ENCODE measurements at regions not wholly inside any gene's neighbourhood (a gene's known extent, or its start where the extent isn't known, plus 50 kb on each side); places are given as distances from the start of the nearest gene placed in this dataset.
"Not testable (repeated sequence)": the region's sequence is repeated elsewhere in the genome, so short reads cannot be mapped to it uniquely, and the experiment has no call there.

DNA sequence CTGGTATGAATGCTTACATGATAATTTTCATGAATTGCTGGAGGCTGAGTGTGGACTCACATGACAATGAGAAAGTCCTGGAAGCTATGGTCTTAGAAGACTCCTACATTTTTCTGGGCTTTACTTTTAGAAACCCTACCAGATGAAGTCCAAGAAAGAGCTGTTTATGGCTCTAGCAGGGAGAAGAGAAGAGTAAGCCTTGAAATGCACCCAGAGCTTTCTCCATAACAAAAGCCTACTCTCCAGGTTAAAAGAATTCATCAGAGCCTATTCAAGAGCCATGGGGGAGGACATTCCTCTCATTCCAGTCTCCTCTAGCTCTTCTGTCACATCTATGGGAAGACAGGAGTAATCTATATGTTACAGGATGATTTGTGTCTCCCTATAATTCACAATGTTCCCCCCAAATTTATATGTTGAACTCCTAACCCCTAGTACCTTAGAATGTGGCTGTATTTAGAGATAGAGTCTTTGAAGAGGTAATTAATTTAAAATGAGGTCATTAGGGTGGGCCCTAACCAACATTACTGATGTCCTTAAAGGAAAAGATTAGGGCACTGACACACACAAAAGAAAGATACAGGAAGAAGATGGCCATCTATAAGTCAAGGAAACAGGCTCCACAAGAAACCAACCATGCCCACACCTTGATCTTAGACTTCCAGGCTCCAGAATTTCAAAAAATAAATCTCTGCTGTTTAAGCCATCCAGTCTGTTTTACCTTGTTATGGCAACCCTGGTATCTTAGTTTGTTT lies 193.8 kb upstream of the PTER start:
- FAIRE-seq, result no peak

DNA sequence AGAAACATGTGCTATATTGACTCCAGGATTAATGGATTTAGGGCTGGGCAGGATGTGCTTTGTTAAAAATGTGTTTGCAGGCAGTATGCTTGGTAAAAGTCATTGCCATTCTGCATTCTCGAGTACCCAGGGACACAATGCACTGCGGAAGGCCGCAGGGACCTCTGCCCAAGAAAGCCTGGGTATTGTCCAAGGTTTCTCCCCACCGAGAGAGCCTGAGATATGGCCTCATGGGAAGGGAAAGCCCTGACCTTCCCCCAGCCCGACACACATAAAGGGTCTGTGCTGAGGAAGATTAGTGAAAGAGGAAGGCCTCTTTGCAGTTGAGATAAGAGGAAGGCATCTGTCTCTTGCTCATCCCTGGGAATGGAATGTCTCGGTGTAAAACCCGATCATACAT lies 186.7 kb upstream of the PTER start:
- H3K4me1 ChIP-seq; POLR2A ChIA-PET; H3K27ac ChIP-seq; H3K4me3 ChIP-seq; FAIRE-seq; CTCF ChIA-PET; ATAC-seq; H3K9me3 ChIP-seq; H3K4me2 ChIP-seq; DNase-seq (ENCODE audit: low read depth in 1 of 2, low spot score in 1 of 2): not testable (repeated sequence)
- WGBS (ENCODE audit: missing lambda C conversion rate), result 31% methylated on average over 7 of the region's 7 CpGs

More for the DNA sequence above, 193.8 kb upstream of the PTER start:
- ATAC-seq (no peak), DNase-seq (ENCODE audit: low read depth in 1 of 2, low spot score in 1 of 2) (no peak)
- Histone ChIP-seq H3K4me3 (no peak overlapping the region), H3K4me2 (no peak overlapping the region), H3K4me1 (no peaks in the 10 kb centered on the region), H3K27ac (no peak overlapping the region), H3K9me3 (no peaks in the 10 kb centered on the region)
- no peak for TF ChIP-seq CHD4 (IDR thresholded peaks at IDR 0.05; ENCODE audit: borderline replicate concordance)
- TF ChIP-seq, protein P1, sequence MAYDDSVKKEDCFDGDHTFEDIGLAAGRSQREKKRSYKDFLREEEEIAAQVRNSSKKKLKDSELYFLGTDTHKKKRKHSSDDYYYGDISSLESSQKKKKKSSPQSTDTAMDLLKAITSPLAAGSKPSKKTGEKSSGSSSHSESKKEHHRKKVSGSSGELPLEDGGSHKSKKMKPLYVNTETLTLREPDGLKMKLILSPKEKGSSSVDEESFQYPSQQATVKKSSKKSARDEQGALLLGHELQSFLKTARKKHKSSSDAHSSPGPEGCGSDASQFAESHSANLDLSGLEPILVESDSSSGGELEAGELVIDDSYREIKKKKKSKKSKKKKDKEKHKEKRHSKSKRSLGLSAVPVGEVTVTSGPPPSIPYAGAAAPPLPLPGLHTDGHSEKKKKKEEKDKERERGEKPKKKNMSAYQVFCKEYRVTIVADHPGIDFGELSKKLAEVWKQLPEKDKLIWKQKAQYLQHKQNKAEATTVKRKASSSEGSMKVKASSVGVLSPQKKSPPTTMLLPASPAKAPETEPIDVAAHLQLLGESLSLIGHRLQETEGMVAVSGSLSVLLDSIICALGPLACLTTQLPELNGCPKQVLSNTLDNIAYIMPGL (CRISPR knock-in tag; IDR thresholded peaks at IDR 0.05; ENCODE audit: borderline replicate concordance), result no peak
- TF ChIP-seq, protein P2, sequence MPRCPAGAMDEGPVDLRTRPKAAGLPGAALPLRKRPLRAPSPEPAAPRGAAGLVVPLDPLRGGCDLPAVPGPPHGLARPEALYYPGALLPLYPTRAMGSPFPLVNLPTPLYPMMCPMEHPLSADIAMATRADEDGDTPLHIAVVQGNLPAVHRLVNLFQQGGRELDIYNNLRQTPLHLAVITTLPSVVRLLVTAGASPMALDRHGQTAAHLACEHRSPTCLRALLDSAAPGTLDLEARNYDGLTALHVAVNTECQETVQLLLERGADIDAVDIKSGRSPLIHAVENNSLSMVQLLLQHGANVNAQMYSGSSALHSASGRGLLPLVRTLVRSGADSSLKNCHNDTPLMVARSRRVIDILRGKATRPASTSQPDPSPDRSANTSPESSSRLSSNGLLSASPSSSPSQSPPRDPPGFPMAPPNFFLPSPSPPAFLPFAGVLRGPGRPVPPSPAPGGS (IDR thresholded peaks at IDR 0.05), result no peak
- TF ChIP-seq, protein P3, sequence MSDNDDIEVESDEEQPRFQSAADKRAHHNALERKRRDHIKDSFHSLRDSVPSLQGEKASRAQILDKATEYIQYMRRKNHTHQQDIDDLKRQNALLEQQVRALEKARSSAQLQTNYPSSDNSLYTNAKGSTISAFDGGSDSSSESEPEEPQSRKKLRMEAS (IDR thresholded peaks at IDR 0.05), result no peak
- no peak for TF ChIP-seq JUN (IDR thresholded peaks at IDR 0.05)
- TF ChIP-seq HDAC2 (IDR thresholded peaks at IDR 0.05), result no peak
- TF ChIP-seq ESRRA (IDR thresholded peaks at IDR 0.05; ENCODE audit: borderline replicate concordance, low read length), result no peak
- no peak for TF ChIP-seq MAZ (IDR thresholded peaks at IDR 0.05; ENCODE audit: borderline replicate concordance, low read depth, low read length)
- no peak for TF ChIP-seq POLR2A (IDR thresholded peaks at IDR 0.05; ENCODE audit: low read length)
- TF ChIP-seq ZNF302 (CRISPR knock-in tag; IDR thresholded peaks at IDR 0.05), result no peak
- TF ChIP-seq, protein P4, sequence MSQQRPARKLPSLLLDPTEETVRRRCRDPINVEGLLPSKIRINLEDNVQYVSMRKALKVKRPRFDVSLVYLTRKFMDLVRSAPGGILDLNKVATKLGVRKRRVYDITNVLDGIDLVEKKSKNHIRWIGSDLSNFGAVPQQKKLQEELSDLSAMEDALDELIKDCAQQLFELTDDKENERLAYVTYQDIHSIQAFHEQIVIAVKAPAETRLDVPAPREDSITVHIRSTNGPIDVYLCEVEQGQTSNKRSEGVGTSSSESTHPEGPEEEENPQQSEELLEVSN (IDR thresholded peaks at IDR 0.05; ENCODE audit: borderline replicate concordance, low read depth), result no peak
- TF ChIP-seq NR3C1 (IDR thresholded peaks at IDR 0.05), result no peak
- no peak for TF ChIP-seq FOXS1 (CRISPR knock-in tag; IDR thresholded peaks at IDR 0.05)
- TF ChIP-seq, protein P5, sequence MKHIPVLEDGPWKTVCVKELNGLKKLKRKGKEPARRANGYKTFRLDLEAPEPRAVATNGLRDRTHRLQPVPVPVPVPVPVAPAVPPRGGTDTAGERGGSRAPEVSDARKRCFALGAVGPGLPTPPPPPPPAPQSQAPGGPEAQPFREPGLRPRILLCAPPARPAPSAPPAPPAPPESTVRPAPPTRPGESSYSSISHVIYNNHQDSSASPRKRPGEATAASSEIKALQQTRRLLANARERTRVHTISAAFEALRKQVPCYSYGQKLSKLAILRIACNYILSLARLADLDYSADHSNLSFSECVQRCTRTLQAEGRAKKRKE (CRISPR knock-in tag; IDR thresholded peaks at IDR 0.05; ENCODE audit: low read depth), result no peak
- CTCF ChIA-PET, result interaction anchor here (0.8 kb wide), 1 partner anchor 9 kb away, joined by 3 read pairs; no protein-coding TSS in a partner anchor
- POLR2A ChIA-PET, result no interaction called here

DNA sequence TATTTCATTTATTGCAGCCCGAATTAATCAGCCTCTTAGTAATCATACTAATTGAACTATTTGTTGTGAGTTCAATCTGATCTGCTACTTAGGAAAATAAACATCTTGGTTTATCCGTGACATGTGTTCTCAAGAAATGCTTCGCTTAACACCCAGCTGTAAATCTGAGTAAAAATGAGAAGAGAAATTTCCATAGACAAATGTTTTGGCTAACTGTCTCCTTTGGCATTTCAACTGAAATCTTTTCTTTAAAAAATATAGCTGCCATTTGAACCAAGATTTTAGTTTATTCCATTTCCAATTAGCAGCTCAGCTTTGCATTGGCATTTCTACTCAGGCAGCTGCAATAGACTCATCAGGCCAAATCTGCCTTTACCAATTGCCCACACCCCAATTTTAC lies 180.5 kb upstream of the PTER start:
- ATAC-seq (no peak), FAIRE-seq (no peak), DNase-seq (ENCODE audit: low read depth in 1 of 2, low spot score in 1 of 2) (no peak)
- Histone ChIP-seq H3K4me3 (no peak overlapping the region), H3K27ac (no peak overlapping the region), H3K4me1 (no peaks in the 10 kb centered on the region), H3K4me2 (no peak overlapping the region), H3K9me3 (no peaks in the 10 kb centered on the region)
- TF ChIP-seq KDM1A (IDR thresholded peaks at IDR 0.05; ENCODE audit: low read depth), result no peak
- TF ChIP-seq RNF2 (IDR thresholded peaks at IDR 0.05; ENCODE audit: borderline replicate concordance, low read depth), result no peak
- no peak for TF ChIP-seq FOXS1 (CRISPR knock-in tag; IDR thresholded peaks at IDR 0.05)
- TF ChIP-seq ZSCAN20 (CRISPR knock-in tag; IDR thresholded peaks at IDR 0.05), result no peak
- no peak for TF ChIP-seq MAFK (IDR thresholded peaks at IDR 0.05; ENCODE audit: partially characterized antibody)
- no peak for TF ChIP-seq HOXA7 (CRISPR knock-in tag; IDR thresholded peaks at IDR 0.05)
- TF ChIP-seq ESRRA (IDR thresholded peaks at IDR 0.05; ENCODE audit: borderline replicate concordance, low read length), result no peak
- TF ChIP-seq, protein P3 (IDR thresholded peaks at IDR 0.05), result no peak
- TF ChIP-seq, protein P4 (IDR thresholded peaks at IDR 0.05; ENCODE audit: borderline replicate concordance, low read depth), result no peak
- no peak for TF ChIP-seq GATA3 (IDR thresholded peaks at IDR 0.05; ENCODE audit: borderline replicate concordance)
- TF ChIP-seq, protein P2 (IDR thresholded peaks at IDR 0.05), result no peak
- no peak for TF ChIP-seq POLR2AphosphoS2 (conservative IDR thresholded peaks at IDR 0.05; ENCODE audit: low read length)
- TF ChIP-seq SMC3 (IDR thresholded peaks at IDR 0.05), result no peak
- TF ChIP-seq CHD2 (IDR thresholded peaks at IDR 0.05; ENCODE audit: low read length, partially characterized antibody), result no peak
- CTCF ChIA-PET, result no interaction called here
- 24% methylated on average over 3 of the region's 3 CpGs for WGBS (ENCODE audit: missing lambda C conversion rate)
- POLR2A ChIA-PET, result no interaction called here

Measured in A549 (cell line).